GM12874 (cell line): ENCODE measurements at regions not wholly inside any gene's neighbourhood (a gene's known extent, or its start where the extent isn't known, plus 50 kb on each side); places are given as distances from the start of the nearest gene placed in this dataset.

Experiments used
- CTCF ChIP-seq: IDR thresholded peaks from 2 replicates; pipeline ENCODE4 v1.5.1; 2011; ENCODE audit warnings: low read depth, mild to moderate bottlenecking, control low read depth, low read length, moderate library complexity; ENCODE audit not compliant: insufficient read depth

DNA sequence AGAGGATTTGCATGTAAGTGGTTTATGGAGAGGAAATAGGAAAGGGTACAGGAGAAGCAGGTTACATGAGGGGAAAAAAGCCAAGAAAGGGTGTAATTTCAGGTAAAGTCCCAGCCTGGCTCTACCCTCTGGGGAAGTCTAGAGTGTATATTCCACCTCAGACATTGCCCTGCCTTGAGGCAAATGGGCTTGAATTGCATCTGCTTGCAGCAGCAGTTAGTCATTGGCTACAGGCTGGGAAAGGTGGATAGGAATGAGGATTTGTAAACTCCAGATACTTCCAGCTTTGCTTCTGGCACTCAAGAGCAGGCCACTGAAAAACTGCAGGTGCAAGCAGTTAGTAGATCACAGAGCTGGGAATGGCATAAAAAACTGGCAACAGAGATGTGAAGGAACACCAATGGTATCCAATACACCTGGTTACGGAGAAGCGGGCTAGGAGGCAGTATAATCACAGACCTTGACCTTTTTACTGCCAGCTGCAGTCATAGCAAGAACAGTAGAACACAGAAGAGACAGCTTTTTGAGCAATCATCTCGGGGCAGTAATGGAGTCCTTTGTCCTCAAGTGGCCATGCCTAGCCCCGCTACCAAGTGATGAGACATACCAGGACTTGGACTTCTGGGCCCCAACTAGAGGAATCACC is 226.9 kb upstream of the NRIP1 start:
- TF ChIP-seq CTCF, result no peak

DNA sequence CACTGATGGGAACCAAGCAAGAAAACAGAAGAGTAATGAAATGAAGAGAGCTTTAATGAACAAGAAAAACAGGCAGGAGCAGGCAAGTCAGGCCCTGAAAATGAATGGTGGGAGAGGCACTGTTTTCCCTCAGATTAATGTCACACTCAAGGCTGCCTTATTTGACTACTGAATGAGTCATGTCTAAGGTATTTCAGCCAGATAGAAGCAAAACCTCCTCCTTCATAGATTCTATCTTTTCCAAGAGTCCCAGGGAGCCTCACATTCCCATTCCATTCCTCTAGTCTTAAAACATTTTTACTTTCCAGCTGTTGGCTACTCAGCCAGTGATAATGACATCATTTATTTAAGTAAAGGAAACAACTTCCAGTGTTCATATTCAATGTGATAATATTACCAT is 228.4 kb upstream of the NRIP1 start:
- TF ChIP-seq CTCF, result no peak

DNA sequence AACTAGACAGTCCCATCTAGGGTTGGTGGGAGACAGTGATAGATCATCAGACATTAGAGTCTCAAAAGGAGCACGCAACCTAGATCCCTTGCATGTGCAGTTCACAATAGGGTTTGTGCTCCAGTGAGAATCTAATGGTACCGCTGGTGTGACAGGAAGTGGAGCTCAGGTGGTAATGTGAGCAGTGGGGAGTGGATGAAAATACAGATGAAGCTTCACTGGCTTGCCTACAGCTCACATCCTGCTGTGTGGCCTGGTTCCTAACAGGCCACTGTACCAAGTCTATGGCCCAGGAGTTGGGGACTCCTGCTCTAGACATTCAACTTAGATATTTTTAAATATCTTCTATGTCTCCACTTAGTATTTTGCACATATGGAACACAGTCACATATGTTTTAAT is 231.1 kb upstream of the NRIP1 start:
- no peak for TF ChIP-seq CTCF

GRCh38 chr21:15297824-15298223 is 233.0 kb upstream of the NRIP1 start:
- no peak for TF ChIP-seq CTCF

DNA sequence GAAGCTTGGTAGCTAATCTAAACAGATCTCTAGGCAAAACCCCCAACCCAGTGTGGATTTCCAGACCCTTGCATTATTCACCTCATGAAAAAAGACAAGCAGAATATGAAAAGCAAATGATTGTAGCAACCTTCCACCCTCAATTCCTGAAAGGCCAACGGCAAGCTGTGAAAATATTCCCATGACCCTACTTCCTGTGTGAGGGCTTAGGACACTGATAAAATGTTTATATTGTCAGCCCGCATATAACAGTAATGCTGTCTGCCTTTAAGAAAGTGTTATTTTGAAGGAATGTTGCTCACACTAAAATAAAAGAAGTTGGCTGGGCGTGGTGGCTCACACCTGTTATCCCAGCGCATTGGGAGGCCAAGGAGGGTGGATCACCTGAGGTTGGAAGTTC is 233.5 kb upstream of the NRIP1 start:
- no peak for TF ChIP-seq CTCF

- no peak for TF ChIP-seq CTCF
These were observed 235.3 kb upstream of the NRIP1 start for GRCh38 chr21:15300131-15300530.

GRCh38 chr21:15301014-15301413 is 236.2 kb upstream of the NRIP1 start:
- TF ChIP-seq CTCF, result no peak
